ENCODE measurements at regions not wholly inside any gene's neighbourhood (a gene's known extent, or its start where the extent isn't known, plus 50 kb on each side); places are given as distances from the start of the nearest gene placed in this dataset.

DNA sequence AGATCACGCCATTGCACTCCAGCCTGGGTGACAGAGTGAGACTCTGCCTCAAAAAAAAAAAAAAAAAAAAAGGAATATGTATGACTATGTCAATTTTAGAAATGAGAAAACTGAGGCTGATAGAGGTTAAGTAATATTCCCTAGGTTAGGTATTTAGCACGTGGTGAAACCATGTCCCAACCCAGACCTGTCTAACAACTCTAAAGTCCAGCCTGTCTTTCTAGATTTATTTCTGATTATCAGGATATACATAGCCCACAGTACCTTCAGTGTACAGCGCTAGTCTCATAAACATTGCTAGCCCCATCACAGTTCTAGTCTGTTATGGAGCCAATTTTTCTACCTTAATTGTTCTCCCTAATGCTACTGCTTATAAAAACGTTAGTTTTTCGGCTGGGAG, 88.4 kb upstream of the RAP2B start:
- Mint-ChIP-seq H3K27ac (no peak overlapping the region), H3K27me3 (peaks cover 0 to 4% (median 0%) of the 10 kb centered on the region in 3 donors), H3K9me3 (peaks cover 0 to 2% (median 0%) of the 10 kb centered on the region in 7 donors), H3K36me3 (no peaks in the 10 kb centered on the region), H3K4me3 (no peak overlapping the region), H3K4me1 (no peaks in the 10 kb centered on the region)
- DNase-seq (no peak), ATAC-seq (ENCODE audit: low read depth in 2 of 2) (no peak)

DNA sequence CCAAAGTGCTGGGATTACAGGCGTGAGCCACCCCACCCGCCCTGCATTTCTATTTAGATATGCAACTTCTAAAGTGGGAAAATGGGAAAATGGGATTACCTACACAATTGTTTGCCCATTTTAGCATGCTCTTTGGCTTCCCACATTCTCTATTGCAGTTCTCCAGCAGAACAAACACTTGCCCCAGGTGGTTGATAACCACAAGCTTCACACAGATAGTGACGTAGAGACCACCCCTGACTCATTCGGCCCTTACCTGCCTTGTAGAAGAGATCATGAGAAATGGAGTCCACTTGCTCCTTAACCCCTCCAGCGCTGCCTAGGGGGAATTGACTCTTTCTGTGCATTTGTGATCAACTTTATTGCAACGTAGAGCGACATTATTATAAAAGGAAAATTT, 83.2 kb upstream of the RAP2B start:
- no peaks in the 10 kb centered on the region for H3K4me1 Mint-ChIP-seq
- no peak overlapping the region for H3K27ac Mint-ChIP-seq
- no peak for DNase-seq
- no peak for ATAC-seq (ENCODE audit: low read depth in 2 of 2)
- peaks cover 0 to 5% (median 0%) of the 10 kb centered on the region in 7 donors for H3K9me3 Mint-ChIP-seq
- H3K36me3 Mint-ChIP-seq, result no peaks in the 10 kb centered on the region
- H3K27me3 Mint-ChIP-seq, result peaks cover 6 to 14% (median 13%) of the 10 kb centered on the region in 3 donors
- no peak overlapping the region for H3K4me3 Mint-ChIP-seq

GRCh38 chr3:153079386-153079785, 82.6 kb upstream of the RAP2B start:
- H3K4me1 Mint-ChIP-seq, result no peaks in the 10 kb centered on the region
- no peak overlapping the region for H3K4me3 Mint-ChIP-seq
- H3K36me3 Mint-ChIP-seq, result no peaks in the 10 kb centered on the region
- H3K9me3 Mint-ChIP-seq, result peaks cover 0 to 5% (median 0%) of the 10 kb centered on the region in 7 donors
- H3K27ac Mint-ChIP-seq, result no peak overlapping the region
- peaks cover 7 to 17% (median 13%) of the 10 kb centered on the region in 3 donors for H3K27me3 Mint-ChIP-seq
- DNase-seq (no peak), ATAC-seq (ENCODE audit: low read depth in 2 of 2) (no peak)

- no peak for ATAC-seq (ENCODE audit: low read depth in 2 of 2)
- DNase-seq, result no peak
- H3K36me3 Mint-ChIP-seq, result no peaks in the 10 kb centered on the region
- no peak overlapping the region for H3K27ac Mint-ChIP-seq
- no peaks in the 10 kb centered on the region for H3K4me1 Mint-ChIP-seq
- peaks cover 0 to 5% (median 0%) of the 10 kb centered on the region in 7 donors for H3K9me3 Mint-ChIP-seq
- no peak overlapping the region for H3K4me3 Mint-ChIP-seq
- peaks cover 7 to 17% (median 9%) of the 10 kb centered on the region in 3 donors for H3K27me3 Mint-ChIP-seq
These were observed 81.2 kb upstream of the RAP2B start for GRCh38 chr3:153080778-153081240.

- Mint-ChIP-seq H3K27me3 (peaks cover 7 to 17% (median 9%) of the 10 kb centered on the region in 3 donors), H3K27ac (no peak overlapping the region), H3K9me3 (peaks cover 0 to 5% (median 0%) of the 10 kb centered on the region in 7 donors), H3K4me3 (no peak overlapping the region), H3K4me1 (no peaks in the 10 kb centered on the region), H3K36me3 (no peaks in the 10 kb centered on the region)
- ATAC-seq (ENCODE audit: low read depth in 2 of 2) (no peak), DNase-seq (no peak)
These were observed 77.6 kb upstream of the RAP2B start for GRCh38 chr3:153084431-153084830.

DNA sequence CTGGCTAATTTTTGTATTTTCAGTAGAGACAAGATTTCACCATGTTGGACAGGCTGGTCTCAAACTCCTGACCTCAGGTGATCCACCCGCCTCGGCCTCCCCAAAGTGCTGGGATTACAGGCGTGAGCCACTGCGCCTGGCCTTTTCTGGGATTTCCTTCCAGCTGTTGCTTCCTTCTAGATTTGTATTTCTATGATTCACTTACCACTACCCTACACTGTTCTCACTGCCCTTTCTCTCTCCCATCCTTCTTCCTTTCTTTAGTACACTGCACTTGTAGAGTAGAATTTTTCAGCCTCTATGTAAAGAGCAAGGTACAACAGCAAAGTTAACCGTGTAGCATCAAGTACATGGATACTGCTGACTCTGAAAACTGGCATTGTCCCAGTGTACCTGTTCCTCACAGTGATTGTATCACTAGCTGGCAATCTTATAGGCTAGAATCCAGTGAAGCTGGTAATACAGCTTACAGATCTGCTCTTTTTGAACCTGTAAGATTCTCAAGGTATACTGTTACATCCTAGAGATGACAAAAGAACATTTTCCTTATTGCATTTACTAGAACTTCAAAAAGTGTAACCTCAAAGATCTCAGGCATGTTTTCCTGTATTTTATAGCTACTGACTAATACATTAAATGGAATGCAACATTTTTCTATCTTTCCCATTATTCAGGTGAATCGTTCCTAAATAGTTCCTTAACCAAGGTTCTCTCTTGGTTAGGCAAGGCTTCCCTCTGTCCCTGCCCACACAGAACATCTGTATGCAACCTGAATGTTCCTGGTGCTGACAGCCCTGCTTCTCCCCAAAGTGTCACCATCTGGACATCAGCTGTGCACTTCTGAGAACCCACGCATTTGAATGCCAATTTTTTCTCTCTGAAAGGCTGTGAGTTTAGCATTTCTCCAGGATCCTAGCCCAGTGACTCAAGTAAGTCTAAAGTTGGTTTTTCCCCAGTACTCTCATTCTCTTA, 74.1 kb upstream of the RAP2B start:
- Mint-ChIP-seq H3K9me3 (no peaks in the 10 kb centered on the region), H3K36me3 (no peaks in the 10 kb centered on the region), H3K27ac (peak overlapping the region in 1 of 6 donors; percentile 15), H3K27me3 (peaks cover 4 to 9% (median 7%) of the 10 kb centered on the region in 3 donors), H3K4me1 (no peaks in the 10 kb centered on the region), H3K4me3 (no peak overlapping the region)
- DNase-seq, result no peak
- ATAC-seq (ENCODE audit: low read depth in 2 of 2), result no peak

- H3K27me3 Mint-ChIP-seq, result no peaks in the 10 kb centered on the region
- H3K27ac Mint-ChIP-seq, result no peak overlapping the region
- ATAC-seq (ENCODE audit: low read depth in 2 of 2), result no peak
These were observed 72.4 kb upstream of the RAP2B start for GRCh38 chr3:153089620-153090019.

DNA sequence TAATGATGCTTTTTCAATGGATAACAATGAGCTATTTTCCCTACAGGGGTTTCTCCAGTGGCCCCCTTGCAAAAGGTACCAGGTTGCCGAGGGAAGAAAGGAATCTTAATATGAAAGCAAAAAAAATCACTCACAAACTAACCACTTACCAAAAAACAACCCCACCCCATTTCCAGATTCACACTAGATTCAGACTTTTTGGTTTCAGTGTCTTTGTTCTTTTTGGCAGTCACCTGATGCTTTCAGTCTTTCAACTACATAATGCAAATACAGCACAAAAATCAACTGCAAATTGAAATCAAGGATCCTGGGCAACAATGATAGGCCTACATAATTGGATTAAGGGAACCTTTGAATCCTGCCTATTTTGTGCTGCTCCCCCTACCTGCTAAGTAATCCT, 71.1 kb upstream of the RAP2B start:
- no peaks in the 10 kb centered on the region for H3K4me1 Mint-ChIP-seq
- no peak overlapping the region for H3K4me3 Mint-ChIP-seq
- no peak for DNase-seq
- no peaks in the 10 kb centered on the region for H3K36me3 Mint-ChIP-seq
- H3K27me3 Mint-ChIP-seq, result no peaks in the 10 kb centered on the region
- no peak for ATAC-seq (ENCODE audit: low read depth in 2 of 2)
- no peak overlapping the region for H3K27ac Mint-ChIP-seq
- no peaks in the 10 kb centered on the region for H3K9me3 Mint-ChIP-seq

More at GRCh38 chr3:153089620-153090019, 72.4 kb upstream of the RAP2B start:
- H3K9me3 Mint-ChIP-seq, result no peaks in the 10 kb centered on the region
- no peak overlapping the region for H3K4me3 Mint-ChIP-seq
- H3K4me1 Mint-ChIP-seq, result no peaks in the 10 kb centered on the region
- no peak for DNase-seq
- no peaks in the 10 kb centered on the region for H3K36me3 Mint-ChIP-seq

- Mint-ChIP-seq H3K27ac (no peak overlapping the region), H3K9me3 (no peaks in the 10 kb centered on the region), H3K4me1 (no peaks in the 10 kb centered on the region), H3K4me3 (no peak overlapping the region), H3K27me3 (peaks cover 0 to 1% (median 0%) of the 10 kb centered on the region in 3 donors), H3K36me3 (no peaks in the 10 kb centered on the region)
- DNase-seq (no peak), ATAC-seq (ENCODE audit: low read depth in 2 of 2) (no peak)
These were observed 68.4 kb upstream of the RAP2B start for GRCh38 chr3:153093629-153094028.

GRCh38 chr3:153094386-153094785, 67.6 kb upstream of the RAP2B start:
- no peak overlapping the region for H3K27ac Mint-ChIP-seq
- no peak overlapping the region for H3K4me3 Mint-ChIP-seq
- H3K36me3 Mint-ChIP-seq, result no peaks in the 10 kb centered on the region
- peaks cover 0 to 6% (median 0%) of the 10 kb centered on the region in 3 donors for H3K27me3 Mint-ChIP-seq
- no peaks in the 10 kb centered on the region for H3K9me3 Mint-ChIP-seq
- no peaks in the 10 kb centered on the region for H3K4me1 Mint-ChIP-seq
- DNase-seq, result no peak
- no peak for ATAC-seq (ENCODE audit: low read depth in 2 of 2)

DNA sequence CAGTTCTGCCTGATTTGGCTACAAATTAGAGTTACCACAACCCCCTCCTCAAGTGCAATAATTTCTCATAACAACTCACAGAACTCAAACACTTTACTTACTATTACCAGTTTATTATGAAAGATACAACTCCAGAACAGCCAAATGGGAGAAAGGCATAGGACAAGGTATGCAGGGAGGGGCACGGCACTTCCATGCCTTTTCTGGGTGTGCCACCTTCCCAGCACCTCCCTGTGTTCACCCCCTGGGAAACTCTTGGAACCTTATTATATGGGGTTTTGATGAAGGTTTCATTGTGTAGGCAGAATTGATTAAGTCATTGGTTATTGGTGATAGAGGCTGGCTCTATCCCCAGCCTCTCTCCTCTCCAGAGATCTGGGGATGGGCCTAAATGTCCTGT, 66.6 kb upstream of the RAP2B start:
- Mint-ChIP-seq H3K27ac (no peak overlapping the region), H3K4me1 (no peaks in the 10 kb centered on the region)
- ATAC-seq (ENCODE audit: low read depth in 2 of 2), result no peak

GRCh38 chr3:153096731-153097131, 65.3 kb upstream of the RAP2B start:
- Mint-ChIP-seq H3K4me3 (no peak overlapping the region), H3K36me3 (no peaks in the 10 kb centered on the region), H3K4me1 (no peaks in the 10 kb centered on the region), H3K9me3 (no peaks in the 10 kb centered on the region), H3K27ac (no peak overlapping the region), H3K27me3 (peaks cover 0 to 6% (median 0%) of the 10 kb centered on the region in 3 donors)
- ATAC-seq (ENCODE audit: low read depth in 2 of 2), result no peak
- DNase-seq, result no peak

More for the DNA sequence above, 66.6 kb upstream of the RAP2B start:
- H3K27me3 Mint-ChIP-seq, result peaks cover 0 to 6% (median 0%) of the 10 kb centered on the region in 3 donors
- no peak overlapping the region for H3K4me3 Mint-ChIP-seq
- H3K9me3 Mint-ChIP-seq, result no peaks in the 10 kb centered on the region
- no peak for DNase-seq
- no peaks in the 10 kb centered on the region for H3K36me3 Mint-ChIP-seq

- no peak for DNase-seq
- no peak overlapping the region for H3K27ac Mint-ChIP-seq
- H3K27me3 Mint-ChIP-seq, result peaks cover 0 to 6% (median 0%) of the 10 kb centered on the region in 3 donors
- no peaks in the 10 kb centered on the region for H3K4me1 Mint-ChIP-seq
- no peaks in the 10 kb centered on the region for H3K36me3 Mint-ChIP-seq
- no peaks in the 10 kb centered on the region for H3K9me3 Mint-ChIP-seq
- ATAC-seq (ENCODE audit: low read depth in 2 of 2), result no peak
- no peak overlapping the region for H3K4me3 Mint-ChIP-seq
These were observed 64.8 kb upstream of the RAP2B start for GRCh38 chr3:153097213-153097612.

GRCh38 chr3:153099131-153099530, 62.9 kb upstream of the RAP2B start:
- ATAC-seq (ENCODE audit: low read depth in 2 of 2), result no peak
- no peaks in the 10 kb centered on the region for H3K36me3 Mint-ChIP-seq
- no peak overlapping the region for H3K4me3 Mint-ChIP-seq
- peaks cover 0 to 6% (median 0%) of the 10 kb centered on the region in 3 donors for H3K27me3 Mint-ChIP-seq
- peaks cover 0 to 2% (median 0%) of the 10 kb centered on the region in 7 donors for H3K9me3 Mint-ChIP-seq
- DNase-seq, result no peak
- no peak overlapping the region for H3K27ac Mint-ChIP-seq
- no peaks in the 10 kb centered on the region for H3K4me1 Mint-ChIP-seq

All from naive B cell (primary cell).